ENCODE measurements at regions not wholly inside any gene's neighbourhood (a gene's known extent, or its start where the extent isn't known, plus 50 kb on each side); places are given as distances from the start of the nearest gene placed in this dataset.

DNA sequence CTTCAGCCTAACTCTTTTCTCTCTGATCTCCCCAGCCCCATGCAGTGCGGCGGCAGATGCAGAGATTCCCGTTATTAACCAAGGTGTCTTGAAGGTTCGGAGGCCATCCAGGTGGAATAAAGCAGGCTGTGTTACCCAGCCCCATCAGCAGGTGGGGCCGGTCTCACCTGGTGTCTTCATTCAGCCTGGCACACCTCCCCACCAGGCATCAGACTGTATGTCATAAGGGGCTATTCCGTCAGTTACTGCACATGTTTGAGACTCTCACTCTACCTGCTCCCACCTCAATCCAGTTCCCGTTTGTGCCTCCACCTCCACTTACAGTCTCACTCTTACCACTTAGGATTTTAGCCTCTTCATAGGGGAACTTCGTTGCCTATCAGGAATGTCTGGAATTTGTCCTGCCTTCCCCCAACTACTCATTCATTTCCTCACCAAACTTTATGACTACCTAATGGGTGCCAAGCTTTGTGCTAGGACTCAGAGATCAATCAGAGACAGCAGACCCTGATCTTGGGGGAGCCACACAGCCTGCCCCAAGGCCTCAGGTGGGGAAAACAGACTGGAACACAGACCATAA, 170.2 kb downstream of the PLPP3 start:
- intact Hi-C loops (cut with DNase I; ENCODE audit: low total_unique reads) = no loop called here
- Histone ChIP-seq H3K27me3 (no peaks in the 10 kb centered on the region), H3K9me3 (no peaks in the 10 kb centered on the region), H3K4me3 (no peak overlapping the region), H3K36me3 (ENCODE audit: low read depth, missing control alignments) (no peaks in the 10 kb centered on the region), H3K4me1 (peaks cover 9% of the 10 kb centered on the region), H3K27ac (no peak overlapping the region)
- no peak for TF ChIP-seq POLR2A (IDR thresholded peaks at IDR 0.05)
- TF ChIP-seq, protein P1, sequence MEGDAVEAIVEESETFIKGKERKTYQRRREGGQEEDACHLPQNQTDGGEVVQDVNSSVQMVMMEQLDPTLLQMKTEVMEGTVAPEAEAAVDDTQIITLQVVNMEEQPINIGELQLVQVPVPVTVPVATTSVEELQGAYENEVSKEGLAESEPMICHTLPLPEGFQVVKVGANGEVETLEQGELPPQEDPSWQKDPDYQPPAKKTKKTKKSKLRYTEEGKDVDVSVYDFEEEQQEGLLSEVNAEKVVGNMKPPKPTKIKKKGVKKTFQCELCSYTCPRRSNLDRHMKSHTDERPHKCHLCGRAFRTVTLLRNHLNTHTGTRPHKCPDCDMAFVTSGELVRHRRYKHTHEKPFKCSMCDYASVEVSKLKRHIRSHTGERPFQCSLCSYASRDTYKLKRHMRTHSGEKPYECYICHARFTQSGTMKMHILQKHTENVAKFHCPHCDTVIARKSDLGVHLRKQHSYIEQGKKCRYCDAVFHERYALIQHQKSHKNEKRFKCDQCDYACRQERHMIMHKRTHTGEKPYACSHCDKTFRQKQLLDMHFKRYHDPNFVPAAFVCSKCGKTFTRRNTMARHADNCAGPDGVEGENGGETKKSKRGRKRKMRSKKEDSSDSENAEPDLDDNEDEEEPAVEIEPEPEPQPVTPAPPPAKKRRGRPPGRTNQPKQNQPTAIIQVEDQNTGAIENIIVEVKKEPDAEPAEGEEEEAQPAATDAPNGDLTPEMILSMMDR (IDR thresholded peaks at IDR 0.05) = no peak
- no peak for DNase-seq
- WGBS, 2 donors = 95 to 97% methylated on average over 8 of the region's 8 CpGs

DNA sequence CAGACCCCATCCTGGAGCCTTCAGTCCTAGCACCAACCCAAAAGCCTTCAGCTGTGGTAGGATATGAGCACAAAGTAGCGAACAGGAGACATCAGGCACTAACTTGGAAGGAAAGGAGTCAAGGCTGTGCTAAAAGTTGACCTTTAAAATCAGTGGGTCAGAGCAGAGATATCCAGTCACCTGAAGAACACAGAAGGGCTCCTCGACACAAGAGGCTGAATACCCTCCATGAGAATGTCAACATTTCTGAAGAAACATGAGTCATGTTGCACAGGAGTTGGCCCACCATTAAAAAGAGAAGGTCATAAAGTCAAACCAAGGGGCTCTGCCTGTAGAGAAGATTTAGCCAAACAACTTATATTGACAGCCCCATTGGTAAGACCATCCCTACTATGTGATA, 172.5 kb downstream of the PLPP3 start:
- Histone ChIP-seq H3K27ac (no peak overlapping the region), H3K4me1 (peaks cover 9% of the 10 kb centered on the region), H3K36me3 (ENCODE audit: low read depth, missing control alignments) (no peaks in the 10 kb centered on the region), H3K9me3 (no peaks in the 10 kb centered on the region), H3K27me3 (no peaks in the 10 kb centered on the region), H3K4me3 (no peak overlapping the region)
- DNase-seq = no peak
- WGBS, 2 donors = 97 to 100% methylated on average over 2 of the region's 2 CpGs
- TF ChIP-seq, protein P1 (IDR thresholded peaks at IDR 0.05) = no peak
- no peak for TF ChIP-seq POLR2A (IDR thresholded peaks at IDR 0.05)
- intact Hi-C loops (cut with DNase I; ENCODE audit: low total_unique reads) = no loop called here

DNA sequence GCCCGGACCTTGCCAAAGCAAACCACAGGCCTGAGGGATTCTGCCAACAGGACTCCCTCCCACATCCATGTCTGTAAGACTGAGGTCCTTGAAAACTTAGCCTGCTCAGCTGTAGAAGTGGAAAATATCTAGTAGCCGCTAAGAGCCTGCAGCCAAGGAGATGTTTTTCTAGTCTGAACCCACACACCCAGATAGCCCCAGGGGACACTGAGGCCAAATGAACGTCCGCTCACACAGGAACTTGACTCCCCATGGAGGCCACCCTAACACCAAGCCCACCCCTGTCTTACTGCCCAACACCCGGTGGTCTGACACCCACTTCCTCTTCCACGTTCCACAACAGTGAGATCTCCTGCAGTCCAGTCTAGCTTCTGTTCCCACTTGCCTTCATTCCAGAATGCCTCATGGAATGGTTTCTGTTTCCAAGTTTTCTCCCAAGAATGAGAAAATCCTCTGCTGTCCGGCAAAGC, 174.8 kb downstream of the PLPP3 start:
- peak; percentile 74 for DNase-seq
- WGBS, 2 donors = 41 to 63% methylated on average over 7 of the region's 7 CpGs
- no peak overlapping the region for H3K4me3 ChIP-seq
- no peaks in the 10 kb centered on the region for H3K9me3 ChIP-seq
- TF ChIP-seq POLR2A (IDR thresholded peaks at IDR 0.05) = no peak
- TF ChIP-seq, protein P1 (IDR thresholded peaks at IDR 0.05) = no peak
- no peak overlapping the region for H3K27ac ChIP-seq
- intact Hi-C loops (cut with DNase I; ENCODE audit: low total_unique reads) = no loop called here
- peaks cover 9% of the 10 kb centered on the region for H3K4me1 ChIP-seq
- H3K36me3 ChIP-seq (ENCODE audit: low read depth, missing control alignments) = no peaks in the 10 kb centered on the region
- no peaks in the 10 kb centered on the region for H3K27me3 ChIP-seq

DNA sequence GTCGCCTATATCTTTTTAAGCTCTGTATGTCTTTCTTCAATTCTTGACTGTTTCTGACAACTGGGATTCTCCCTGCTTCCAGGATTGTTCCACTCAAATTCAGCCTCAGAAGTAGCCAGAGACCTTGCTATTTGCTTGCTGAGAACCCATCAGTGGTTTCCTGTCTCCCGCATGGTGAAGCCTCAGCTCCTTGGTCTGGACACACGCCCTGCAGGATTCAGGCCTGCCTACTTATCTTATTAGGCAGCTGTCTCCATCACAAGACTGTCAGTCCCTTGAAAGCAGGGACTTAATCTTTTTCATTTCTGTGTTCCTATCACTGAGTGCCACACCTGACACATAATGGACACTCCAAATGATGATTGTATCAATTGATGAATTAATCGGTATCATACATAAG, 175.3 kb downstream of the PLPP3 start:
- Histone ChIP-seq H3K9me3 (no peaks in the 10 kb centered on the region), H3K27ac (no peak overlapping the region), H3K4me3 (no peak overlapping the region), H3K4me1 (peaks cover 9% of the 10 kb centered on the region), H3K27me3 (no peaks in the 10 kb centered on the region), H3K36me3 (ENCODE audit: low read depth, missing control alignments) (no peaks in the 10 kb centered on the region)
- 62 to 71% methylated on average over 4 of the region's 4 CpGs for WGBS, 2 donors
- no peak for TF ChIP-seq POLR2A (IDR thresholded peaks at IDR 0.05)
- TF ChIP-seq, protein P1 (IDR thresholded peaks at IDR 0.05) = no peak
- intact Hi-C loops (cut with DNase I; ENCODE audit: low total_unique reads) = no loop called here
- DNase-seq = no peak

DNA sequence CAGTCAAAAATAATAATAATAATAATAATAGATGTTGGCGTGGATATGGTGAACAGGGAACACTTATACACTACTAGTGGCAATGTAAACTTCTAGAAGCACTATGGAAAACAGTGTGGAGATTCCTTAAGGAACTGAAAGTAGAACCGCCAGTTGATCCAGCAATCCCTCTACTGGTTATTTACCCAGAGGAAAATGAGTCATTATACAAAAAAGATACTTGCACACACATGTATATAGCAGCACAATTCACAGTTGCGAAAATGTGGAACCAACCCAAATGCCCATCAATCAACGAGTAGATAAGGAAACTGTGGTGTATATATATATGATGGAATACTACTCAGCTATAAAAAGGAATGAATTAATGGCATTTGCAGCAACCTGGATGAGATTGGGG, 176.0 kb downstream of the PLPP3 start:
- TF ChIP-seq, protein P1 (IDR thresholded peaks at IDR 0.05) = no peak
- TF ChIP-seq POLR2A (IDR thresholded peaks at IDR 0.05) = no peak
- no peak for DNase-seq
- Histone ChIP-seq H3K27me3 (no peaks in the 10 kb centered on the region), H3K9me3 (no peaks in the 10 kb centered on the region), H3K27ac (no peak overlapping the region), H3K36me3 (ENCODE audit: low read depth, missing control alignments) (no peaks in the 10 kb centered on the region), H3K4me3 (no peak overlapping the region), H3K4me1 (peaks cover 9% of the 10 kb centered on the region)
- intact Hi-C loops (cut with DNase I; ENCODE audit: low total_unique reads) = no loop called here
- WGBS, 2 donors = 85 to 93% methylated on average over 4 of the region's 4 CpGs

Data from testis (tissue), 2 donors.